Hematopoietic multipotent progenitor cell treated with erythropoietin and hydrocortisone succinate and interleukin-3 and kit ligand, for 6 days (in vitro differentiated cells): ENCODE measurements at regions not wholly inside any gene's neighbourhood (a gene's known extent, or its start where the extent isn't known, plus 50 kb on each side); places are given as distances from the start of the nearest gene placed in this dataset.
"Not testable (repeated sequence)": the region's sequence is repeated elsewhere in the genome, so short reads cannot be mapped to it uniquely, and the experiment has no call there.

Experiments
- DNase-seq: peaks from one replicate; pipeline ENCODE4 v3.0.0-alpha.2; 2015

GRCh38 chr14:30227876-30228275 lies 300.2 kb upstream of the PRKD1 start:
- no peak for DNase-seq

GRCh38 chr14:30230719-30231118 lies 303.1 kb upstream of the PRKD1 start:
- DNase-seq, result no peak

DNA sequence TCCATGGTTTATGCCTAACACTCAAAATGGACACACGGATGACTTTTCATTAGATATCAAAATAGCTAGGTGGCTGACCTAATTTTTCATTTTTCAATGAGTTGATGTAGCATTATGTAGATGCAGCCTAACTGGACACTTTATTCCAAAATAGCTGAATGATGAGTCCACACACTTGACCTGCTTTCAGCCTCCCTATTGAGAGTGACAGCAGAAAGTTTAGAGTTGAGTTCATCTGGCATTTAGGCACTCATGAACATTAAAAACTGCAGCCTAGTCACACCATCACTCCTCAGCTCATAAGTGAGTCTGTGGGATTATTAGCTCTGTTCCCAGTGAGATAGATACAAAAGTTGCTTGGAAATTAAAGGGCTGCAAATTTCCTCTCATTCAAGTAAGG lies 307.3 kb upstream of the PRKD1 start:
- no peak for DNase-seq

DNA sequence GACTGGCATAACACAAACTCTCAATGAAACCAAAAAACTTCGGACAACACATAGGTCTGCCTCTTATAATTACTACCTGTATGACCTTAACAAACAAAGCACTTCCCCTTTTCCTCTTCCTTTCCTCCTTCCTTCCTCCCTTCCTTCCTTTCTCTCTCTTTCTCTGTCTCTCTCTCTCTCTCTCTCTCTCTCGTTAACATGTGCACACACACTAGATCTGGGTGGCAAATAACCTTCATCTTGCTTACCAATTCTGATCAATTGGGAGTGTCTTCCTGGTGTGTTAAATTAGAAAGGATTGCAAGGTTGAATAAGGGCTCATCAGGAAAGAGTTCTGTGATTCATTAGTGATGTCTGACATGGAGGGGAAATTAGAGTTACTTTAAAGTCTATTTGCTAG lies 307.8 kb upstream of the PRKD1 start:
- no peak for DNase-seq

DNA sequence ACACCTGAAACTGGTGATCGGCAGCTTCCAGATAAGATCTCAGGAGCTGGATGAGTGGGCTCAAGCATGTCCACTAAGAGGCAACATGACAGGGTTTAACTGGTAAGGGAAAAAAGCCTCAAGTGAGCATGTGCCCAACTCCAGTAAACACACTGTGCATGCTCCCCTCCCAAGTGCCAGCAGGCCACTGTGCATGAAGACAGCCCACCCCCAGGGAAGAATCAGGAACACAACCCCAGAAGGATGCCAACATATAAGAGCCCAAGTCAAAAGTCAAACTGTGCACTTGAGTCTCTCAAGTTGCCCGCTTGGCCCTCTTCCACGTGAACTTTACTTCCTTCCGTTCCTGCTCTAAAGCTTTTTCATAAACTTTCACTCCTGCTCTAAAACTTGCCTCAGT lies 311.3 kb upstream of the PRKD1 start:
- no peak for DNase-seq

DNA sequence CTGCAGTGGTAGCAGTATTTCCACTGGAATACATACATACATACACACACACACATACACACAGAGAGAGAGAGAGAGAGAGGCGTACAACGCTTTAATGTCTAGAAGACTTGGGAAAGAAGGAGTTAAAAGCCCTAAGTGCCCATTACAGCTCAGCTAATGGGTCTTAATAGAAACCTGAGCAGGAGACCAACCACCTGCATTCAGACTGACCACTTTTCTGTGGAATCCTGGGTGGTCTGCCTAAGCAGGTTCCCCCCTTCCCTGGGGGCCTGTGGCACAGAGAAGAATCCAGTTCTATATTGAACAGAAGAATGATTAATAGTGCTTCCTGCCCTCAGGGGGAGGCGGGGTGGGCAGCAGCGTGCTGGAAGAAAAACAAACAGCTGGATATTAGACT lies 312.4 kb upstream of the PRKD1 start:
- DNase-seq, result no peak

DNA sequence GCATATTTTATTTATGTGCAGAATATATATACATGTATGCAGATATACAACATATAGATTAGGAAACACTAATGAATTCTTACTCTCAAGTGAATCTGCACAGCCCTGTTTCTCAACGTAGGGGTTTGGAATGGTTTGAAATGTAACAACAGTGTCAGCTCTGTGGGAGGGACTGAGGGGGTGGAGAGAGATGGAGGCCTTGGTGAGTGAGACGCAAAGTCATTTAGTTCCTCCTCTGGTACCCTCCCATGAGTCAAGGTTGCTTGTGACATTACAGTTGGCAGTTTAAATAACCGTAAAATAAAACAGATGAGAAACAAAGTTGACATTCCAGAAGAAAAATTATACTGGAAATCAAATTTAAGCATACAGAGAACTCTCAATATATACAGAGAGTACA lies 313.0 kb upstream of the PRKD1 start:
- DNase-seq, result no peak

GRCh38 chr14:30242744-30243143 lies 315.1 kb upstream of the PRKD1 start:
- DNase-seq, result no peak

GRCh38 chr14:30243207-30243606 lies 315.6 kb upstream of the PRKD1 start:
- DNase-seq, result no peak

DNA sequence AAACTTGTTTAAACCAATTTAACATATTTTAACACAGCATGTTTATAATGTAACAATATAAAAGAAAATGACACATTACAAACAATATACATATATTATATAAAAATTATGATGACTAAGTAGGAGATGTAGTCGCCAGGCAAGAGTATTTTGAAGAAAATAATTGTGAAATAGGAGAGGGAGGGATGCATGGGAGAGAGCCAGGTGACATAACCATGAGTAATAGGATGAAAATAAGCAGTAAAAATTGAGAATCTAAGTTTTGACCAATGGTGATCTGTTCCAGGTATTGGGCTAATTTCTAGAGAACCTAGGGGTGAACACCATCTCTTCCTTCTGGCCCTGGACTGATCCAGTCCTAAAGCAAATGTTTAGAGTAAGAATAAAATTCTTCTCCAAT lies 315.2 kb upstream of the G2E3 start:
- no peak for DNase-seq

GRCh38 chr14:30244348-30244747 lies 314.6 kb upstream of the G2E3 start:
- not testable (repeated sequence) for DNase-seq

DNA sequence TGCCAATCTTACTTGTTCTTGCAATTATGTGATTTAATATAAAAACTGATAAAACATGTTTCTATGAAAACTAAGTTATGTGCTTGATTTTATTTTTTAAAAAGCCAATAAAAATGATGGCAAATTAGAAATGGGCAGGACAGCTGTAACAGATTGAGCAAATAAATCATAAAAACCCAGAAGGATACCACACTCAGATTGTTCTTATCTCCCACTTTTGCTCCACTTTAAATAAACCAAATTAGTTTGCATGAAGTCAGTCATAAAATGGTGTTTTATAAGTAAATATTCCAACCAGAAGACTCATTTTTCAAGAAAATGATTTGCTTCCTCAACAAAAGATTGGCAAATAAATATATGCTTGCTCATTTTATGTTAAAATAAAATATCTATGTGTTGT lies 307.9 kb upstream of the G2E3 start:
- DNase-seq, result no peak

- DNase-seq, result no peak
Measured at GRCh38 chr14:30251557-30252100, 307.3 kb upstream of the G2E3 start.

DNA sequence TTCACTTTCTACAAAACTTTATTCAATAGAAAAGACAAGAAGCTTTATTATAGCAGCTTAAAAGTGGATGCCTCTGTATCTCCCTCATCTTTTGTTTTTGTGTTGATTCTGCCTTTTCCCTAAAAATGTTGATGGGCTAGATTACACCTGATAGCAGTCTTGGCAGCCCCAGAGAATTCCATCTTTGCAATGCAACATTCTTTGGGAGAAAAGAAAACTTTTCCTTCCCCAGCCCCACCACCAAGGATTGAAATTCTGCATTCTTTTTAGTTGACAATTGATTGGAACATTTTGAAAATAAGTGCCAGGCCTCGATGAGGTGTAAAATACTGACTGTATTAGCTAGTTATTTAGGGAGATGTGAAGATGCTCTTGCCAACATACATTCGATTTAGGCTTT lies 306.8 kb upstream of the G2E3 start:
- DNase-seq, result no peak

DNA sequence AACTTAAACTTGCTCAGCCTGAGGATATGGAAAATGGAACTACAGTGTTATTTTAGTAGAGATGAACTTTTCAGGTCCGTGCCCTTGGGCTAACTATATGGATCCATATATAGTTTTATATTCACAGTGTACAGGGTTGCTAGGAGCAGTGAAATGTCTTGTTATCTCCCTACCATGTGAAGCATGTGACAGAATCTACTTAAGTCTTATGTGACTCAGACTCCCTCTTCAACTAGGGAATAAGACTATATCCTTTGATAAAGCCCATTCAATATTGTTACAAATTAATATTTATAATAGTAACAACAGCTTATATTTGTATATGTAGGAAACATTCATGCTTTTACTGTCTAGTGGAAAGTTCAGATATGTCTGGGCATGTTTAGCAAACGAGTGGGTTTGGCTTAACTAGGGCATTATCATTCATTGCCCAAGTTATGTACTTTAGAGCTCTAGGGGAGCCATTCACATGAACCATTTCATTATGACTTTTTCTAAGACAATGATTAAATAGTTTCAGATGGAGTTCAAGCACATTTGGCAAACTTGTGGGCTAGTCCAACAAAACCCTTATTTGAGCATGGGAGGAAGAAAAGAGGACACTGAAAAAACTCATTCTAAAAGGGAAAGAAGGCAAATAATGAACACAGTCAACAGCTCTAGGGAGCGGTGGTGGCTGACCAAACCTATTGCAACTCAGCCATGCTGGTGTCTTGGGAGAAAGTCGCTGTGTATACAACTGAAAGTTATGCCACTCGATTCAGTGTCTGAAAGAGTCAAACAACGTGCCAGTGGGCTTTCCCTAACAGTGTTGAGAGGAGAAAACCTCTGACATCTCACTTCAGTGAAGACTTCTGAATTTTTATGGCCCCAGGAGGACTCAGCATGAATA lies 305.9 kb upstream of the G2E3 start:
- DNase-seq, result no peak

- no peak for DNase-seq
Measured at GRCh38 chr14:30256627-30257026, 302.3 kb upstream of the G2E3 start.

DNA sequence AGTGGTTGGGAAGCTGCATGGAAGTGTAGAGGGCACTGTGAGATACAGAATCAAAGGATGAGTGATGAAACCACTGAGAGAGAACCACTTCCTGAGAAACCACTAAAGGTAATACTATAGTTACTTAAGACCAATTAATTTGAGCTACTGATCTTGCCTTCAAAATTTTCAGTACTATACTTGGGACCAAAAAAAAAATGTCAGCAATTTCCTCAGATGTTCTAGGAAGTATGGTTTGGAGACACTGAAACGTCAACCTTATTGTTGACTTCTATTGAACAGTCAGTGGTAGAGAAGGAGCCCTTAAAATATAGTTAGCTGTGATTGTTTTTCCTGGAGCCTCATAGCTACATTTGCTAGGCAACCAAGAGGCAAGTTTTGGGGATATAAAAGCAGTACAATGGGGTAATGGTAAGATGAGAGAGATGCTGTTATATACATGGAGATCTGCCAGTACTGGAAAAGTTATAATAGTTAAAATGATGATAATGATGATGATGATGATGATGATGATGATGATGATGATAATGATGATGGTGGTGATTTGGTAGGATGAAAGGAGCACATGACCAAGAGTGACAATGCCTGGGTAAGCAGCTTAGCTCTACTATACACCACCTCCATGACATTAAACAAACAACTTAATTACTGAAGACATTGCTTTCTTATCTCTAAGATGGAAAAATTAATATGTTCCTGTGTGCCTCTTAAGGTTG lies 300.9 kb upstream of the G2E3 start:
- no peak for DNase-seq

- DNase-seq, result no peak
Measured at GRCh38 chr14:30260833-30261607, 297.9 kb upstream of the G2E3 start.

- no peak for DNase-seq
Measured at GRCh38 chr14:30264161-30264560, 294.8 kb upstream of the G2E3 start.

DNA sequence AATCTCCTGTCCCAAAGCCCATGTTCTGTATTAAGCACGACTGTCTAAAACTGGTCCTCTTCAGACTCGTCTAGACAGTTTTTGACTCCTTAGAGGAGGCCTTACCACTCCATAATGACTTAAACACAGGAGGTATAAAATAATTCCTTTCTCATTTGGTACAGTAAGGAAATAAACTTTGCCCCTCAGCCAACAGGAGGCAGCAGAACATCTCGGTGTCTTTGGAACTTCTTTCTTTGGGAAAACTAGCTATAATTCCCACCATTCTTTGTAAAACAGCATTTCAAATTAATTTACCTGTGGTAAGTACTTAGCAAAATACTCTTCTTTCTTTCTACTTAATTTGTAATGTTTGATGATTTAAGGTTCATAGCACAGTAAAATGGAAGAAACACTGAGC lies 292.7 kb upstream of the G2E3 start:
- no peak for DNase-seq

DNA sequence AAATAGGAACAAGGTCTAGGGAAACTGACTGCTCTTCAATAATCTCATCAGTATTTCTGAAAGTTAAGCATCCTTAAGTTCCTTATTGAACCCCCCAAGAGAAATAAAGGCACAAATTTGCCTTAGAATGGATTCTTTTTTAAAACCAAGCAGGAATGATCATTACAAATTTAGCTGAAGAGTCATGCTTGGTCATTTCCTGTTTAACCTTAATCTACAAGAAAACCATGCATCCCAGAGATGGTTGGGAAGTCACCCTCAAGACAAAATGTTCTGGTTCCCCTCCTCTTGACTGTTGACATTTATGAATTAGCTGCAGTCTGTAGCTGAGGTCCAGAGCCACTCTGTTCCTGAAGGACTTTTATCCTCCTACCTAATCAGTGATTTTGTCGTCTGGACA lies 291.8 kb upstream of the G2E3 start:
- no peak for DNase-seq

GRCh38 chr14:30270200-30271161 lies 288.5 kb upstream of the G2E3 start:
- DNase-seq, result peak; percentile 85
